DND-41 (cell line): ENCODE measurements at regions not wholly inside any gene's neighbourhood (a gene's known extent, or its start where the extent isn't known, plus 50 kb on each side); places are given as distances from the start of the nearest gene placed in this dataset.

Source experiments
- EZH2 ChIP-seq: IDR thresholded peaks from 3 replicates; pipeline ENCODE4 v1.6.1; 2012; ENCODE audit warnings: borderline replicate concordance, low read depth, mild to moderate bottlenecking, moderate library complexity, low read length, inconsistent platforms; ENCODE audit not compliant: severe bottlenecking
- TF ChIP-seq, protein P1 (sequence below): IDR thresholded peaks from 2 replicates; pipeline ENCODE4 v1.5.1; 2012; ENCODE audit warnings: borderline replicate concordance, low read length, moderate library complexity, mild to moderate bottlenecking; ENCODE audit not compliant: poor library complexity, severe bottlenecking; ENCODE audit errors: extremely low read depth

DNA sequence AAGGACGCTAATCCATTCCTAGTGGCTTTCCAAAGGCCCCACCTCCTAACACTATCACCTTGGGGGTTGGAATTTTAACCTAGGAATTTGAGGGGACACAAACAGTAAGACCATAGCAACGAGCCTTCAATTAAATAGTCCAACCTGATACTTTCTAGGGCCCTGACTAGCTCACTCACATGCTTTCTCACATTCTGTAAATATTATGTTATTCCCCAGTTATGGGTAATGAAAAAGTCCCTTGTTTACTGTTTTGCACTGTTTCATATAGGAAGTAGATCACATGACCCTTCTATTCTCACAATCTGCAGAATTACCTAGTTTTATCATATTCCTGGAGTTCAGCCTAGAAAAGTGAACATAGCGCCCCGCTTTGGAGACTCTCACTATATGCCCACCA, 1212.1 kb upstream of the ACVR2A start:
- TF ChIP-seq, protein P1, sequence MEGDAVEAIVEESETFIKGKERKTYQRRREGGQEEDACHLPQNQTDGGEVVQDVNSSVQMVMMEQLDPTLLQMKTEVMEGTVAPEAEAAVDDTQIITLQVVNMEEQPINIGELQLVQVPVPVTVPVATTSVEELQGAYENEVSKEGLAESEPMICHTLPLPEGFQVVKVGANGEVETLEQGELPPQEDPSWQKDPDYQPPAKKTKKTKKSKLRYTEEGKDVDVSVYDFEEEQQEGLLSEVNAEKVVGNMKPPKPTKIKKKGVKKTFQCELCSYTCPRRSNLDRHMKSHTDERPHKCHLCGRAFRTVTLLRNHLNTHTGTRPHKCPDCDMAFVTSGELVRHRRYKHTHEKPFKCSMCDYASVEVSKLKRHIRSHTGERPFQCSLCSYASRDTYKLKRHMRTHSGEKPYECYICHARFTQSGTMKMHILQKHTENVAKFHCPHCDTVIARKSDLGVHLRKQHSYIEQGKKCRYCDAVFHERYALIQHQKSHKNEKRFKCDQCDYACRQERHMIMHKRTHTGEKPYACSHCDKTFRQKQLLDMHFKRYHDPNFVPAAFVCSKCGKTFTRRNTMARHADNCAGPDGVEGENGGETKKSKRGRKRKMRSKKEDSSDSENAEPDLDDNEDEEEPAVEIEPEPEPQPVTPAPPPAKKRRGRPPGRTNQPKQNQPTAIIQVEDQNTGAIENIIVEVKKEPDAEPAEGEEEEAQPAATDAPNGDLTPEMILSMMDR = no peak
- no peak for TF ChIP-seq EZH2
